GM12878 (cell line): ENCODE measurements at regions not wholly inside any gene's neighbourhood (a gene's known extent, or its start where the extent isn't known, plus 50 kb on each side); places are given as distances from the start of the nearest gene placed in this dataset.

Source experiments
- CHD2 ChIP-seq: IDR thresholded peaks from 2 replicates; pipeline ENCODE4 v1.6.1; 2011; ENCODE audit warnings: low read depth, low read length, improper control_type of control experiment, borderline replicate concordance
- CREM ChIP-seq: IDR thresholded peaks from 2 replicates; pipeline ENCODE4 v1.6.1; 2014; ENCODE audit warnings: antibody characterized with exemption, low read depth
- FOXM1 ChIP-seq: IDR thresholded peaks from 2 replicates; pipeline ENCODE4 v1.6.1; 2012; ENCODE audit warnings: low read depth, mild to moderate bottlenecking, inconsistent platforms, low read length, moderate library complexity
- NFIC ChIP-seq: IDR thresholded peaks from 2 replicates; pipeline ENCODE4 v1.6.1; 2012; ENCODE audit warnings: low read depth, mild to moderate bottlenecking, inconsistent platforms, low read length, moderate library complexity
- SMC3 ChIP-seq: IDR thresholded peaks from 2 replicates; pipeline ENCODE4 v1.6.1; 2011; ENCODE audit warnings: low read length, improper control_type of control experiment, borderline replicate concordance
- SREBF1 ChIP-seq: IDR thresholded peaks from 2 replicates; pipeline ENCODE4 v1.6.1; 2012; ENCODE audit warnings: mild to moderate bottlenecking, low read length
- SUPT20H ChIP-seq: IDR thresholded peaks from 2 replicates; pipeline ENCODE4 v1.6.1; 2011; ENCODE audit warnings: low read depth, mild to moderate bottlenecking, low read length, moderate library complexity, borderline replicate concordance; ENCODE audit not compliant: control insufficient read depth
- TBL1XR1 ChIP-seq: IDR thresholded peaks from 2 replicates; pipeline ENCODE4 v1.6.1; 2012; ENCODE audit warnings: low read depth, low read length, improper control_type of control experiment
- TF ChIP-seq, protein P1 (sequence below), 3 experiments: IDR thresholded peaks in 2 of 3; conservative IDR thresholded peaks in 1 of 3; 2 replicates each; pipeline ENCODE4 v1.5.1; 2011; ENCODE audit warnings: low read depth in 3 of 3, low read length in 3 of 3, mild to moderate bottlenecking in 3 of 3, control low read depth in 2 of 3, moderate library complexity in 2 of 3, inconsistent platforms in 1 of 3, mixed read lengths in 1 of 3; ENCODE audit not compliant: control insufficient read depth in 2 of 3, insufficient read depth in 1 of 3; ENCODE audit errors: extremely low read depth in 1 of 3

DNA sequence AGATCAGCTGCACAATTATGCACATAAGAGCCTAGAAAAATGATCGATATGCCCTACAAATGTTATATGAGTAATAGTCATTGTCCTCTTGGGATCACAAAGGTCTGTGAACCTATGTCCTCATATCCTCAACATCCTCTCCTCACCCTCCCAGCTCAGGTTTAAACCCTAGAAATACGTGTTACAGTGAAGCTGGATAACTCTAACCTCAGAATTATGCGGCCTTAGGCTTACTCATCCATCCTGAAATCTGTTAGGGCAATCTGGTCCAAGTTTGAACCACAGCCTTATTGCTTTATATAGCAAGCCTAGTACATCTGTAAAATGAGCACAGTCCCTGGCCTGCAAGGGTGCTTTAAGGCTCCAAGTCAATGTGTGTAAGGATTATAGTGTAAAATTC lies 84.2 kb upstream of the FRMD4A start:
- TF ChIP-seq SREBF1, result no peak
- no peak for TF ChIP-seq SMC3
- no peak for TF ChIP-seq CHD2
- no peak for TF ChIP-seq SUPT20H
- TF ChIP-seq NFIC, result no peak
- no peak for TF ChIP-seq TBL1XR1
- no peak for TF ChIP-seq FOXM1
- TF ChIP-seq, protein P1, sequence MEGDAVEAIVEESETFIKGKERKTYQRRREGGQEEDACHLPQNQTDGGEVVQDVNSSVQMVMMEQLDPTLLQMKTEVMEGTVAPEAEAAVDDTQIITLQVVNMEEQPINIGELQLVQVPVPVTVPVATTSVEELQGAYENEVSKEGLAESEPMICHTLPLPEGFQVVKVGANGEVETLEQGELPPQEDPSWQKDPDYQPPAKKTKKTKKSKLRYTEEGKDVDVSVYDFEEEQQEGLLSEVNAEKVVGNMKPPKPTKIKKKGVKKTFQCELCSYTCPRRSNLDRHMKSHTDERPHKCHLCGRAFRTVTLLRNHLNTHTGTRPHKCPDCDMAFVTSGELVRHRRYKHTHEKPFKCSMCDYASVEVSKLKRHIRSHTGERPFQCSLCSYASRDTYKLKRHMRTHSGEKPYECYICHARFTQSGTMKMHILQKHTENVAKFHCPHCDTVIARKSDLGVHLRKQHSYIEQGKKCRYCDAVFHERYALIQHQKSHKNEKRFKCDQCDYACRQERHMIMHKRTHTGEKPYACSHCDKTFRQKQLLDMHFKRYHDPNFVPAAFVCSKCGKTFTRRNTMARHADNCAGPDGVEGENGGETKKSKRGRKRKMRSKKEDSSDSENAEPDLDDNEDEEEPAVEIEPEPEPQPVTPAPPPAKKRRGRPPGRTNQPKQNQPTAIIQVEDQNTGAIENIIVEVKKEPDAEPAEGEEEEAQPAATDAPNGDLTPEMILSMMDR (IDR thresholded peaks at IDR 0.05 in 2 of 3, conservative IDR thresholded peaks at IDR 0.05 in 1 of 3; ENCODE audit: control insufficient read depth in 2 of 3, extremely low read depth in 1 of 3, insufficient read depth in 1 of 3, low read depth in 3 of 3, low read length in 3 of 3), result no peak
- TF ChIP-seq CREM, result no peak
